OCI-LY1 (cell line): ENCODE measurements at regions not wholly inside any gene's neighbourhood (a gene's known extent, or its start where the extent isn't known, plus 50 kb on each side); places are given as distances from the start of the nearest gene placed in this dataset.

ENCODE experiments used
- EZH2 ChIP-seq: fragments of 200-600 bp; sonication (generic), shearing (Covaris generic); IDR thresholded peaks from 2 replicates; pipeline ENCODE4 v1.8.0; 2017; ENCODE audit warnings: borderline replicate concordance, mixed run types, mild to moderate bottlenecking, antibody characterized with exemption, low read length, moderate library complexity, mixed read lengths
- TF ChIP-seq, protein P1 (sequence below): fragments of 200-600 bp; sonication (generic), shearing (Covaris generic); IDR thresholded peaks from 2 replicates; pipeline ENCODE4 v1.5.1; 2017; ENCODE audit warnings: mild to moderate bottlenecking, antibody characterized with exemption, low read length, moderate library complexity, mixed read lengths

- TF ChIP-seq, protein P1, sequence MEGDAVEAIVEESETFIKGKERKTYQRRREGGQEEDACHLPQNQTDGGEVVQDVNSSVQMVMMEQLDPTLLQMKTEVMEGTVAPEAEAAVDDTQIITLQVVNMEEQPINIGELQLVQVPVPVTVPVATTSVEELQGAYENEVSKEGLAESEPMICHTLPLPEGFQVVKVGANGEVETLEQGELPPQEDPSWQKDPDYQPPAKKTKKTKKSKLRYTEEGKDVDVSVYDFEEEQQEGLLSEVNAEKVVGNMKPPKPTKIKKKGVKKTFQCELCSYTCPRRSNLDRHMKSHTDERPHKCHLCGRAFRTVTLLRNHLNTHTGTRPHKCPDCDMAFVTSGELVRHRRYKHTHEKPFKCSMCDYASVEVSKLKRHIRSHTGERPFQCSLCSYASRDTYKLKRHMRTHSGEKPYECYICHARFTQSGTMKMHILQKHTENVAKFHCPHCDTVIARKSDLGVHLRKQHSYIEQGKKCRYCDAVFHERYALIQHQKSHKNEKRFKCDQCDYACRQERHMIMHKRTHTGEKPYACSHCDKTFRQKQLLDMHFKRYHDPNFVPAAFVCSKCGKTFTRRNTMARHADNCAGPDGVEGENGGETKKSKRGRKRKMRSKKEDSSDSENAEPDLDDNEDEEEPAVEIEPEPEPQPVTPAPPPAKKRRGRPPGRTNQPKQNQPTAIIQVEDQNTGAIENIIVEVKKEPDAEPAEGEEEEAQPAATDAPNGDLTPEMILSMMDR = no peak
- no peak for TF ChIP-seq EZH2
Measured at GRCh38 chr10:90430186-90430585, 427.7 kb downstream of the HTR7 start.
